SK-N-SH (cell line): ENCODE measurements at regions not wholly inside any gene's neighbourhood (a gene's known extent, or its start where the extent isn't known, plus 50 kb on each side); places are given as distances from the start of the nearest gene placed in this dataset.

Experiments
- CTCF ChIA-PET: fragments of 300-600, 350-600 bp; formaldehyde crosslinking; extraction: SDS; loops from one replicate; lab custom pipeline; 2021; lab: Yijun Ruan, JAX
- POLR2A ChIA-PET: fragments of 350-600 bp; sonication (Branson Sonifier 250); formaldehyde crosslinking; extraction: SDS; loops from one replicate; lab custom pipeline; 2020; ENCODE audit warnings: antibody characterized with exemption, inconsistent platforms; lab: Yijun Ruan, JAX
- DNase-seq: peaks from one replicate; pipeline ENCODE4 v3.0.0; 2012
- H2AFZ ChIP-seq: fragments of 200-600 bp; sonication (generic); 2 replicates; pipeline ENCODE4 v1.8.1; 2016; ENCODE audit warnings: antibody characterized with exemption, mild to moderate bottlenecking, low read depth
- H3F3A ChIP-seq: fragments of 200-600 bp; sonication (generic); replicated peaks from 2 replicates; pipeline ENCODE3; 2016; ENCODE audit warnings: antibody characterized with exemption, mild to moderate bottlenecking; ENCODE audit not compliant: insufficient read depth
- H3K27ac ChIP-seq, 2 experiments: fragments of 200-500 bp in 1 of 2; fragments of 200-600 bp in 1 of 2; sonication (Bioruptor generic) in 1 of 2; sonication (generic), shearing (Covaris generic) in 1 of 2; 2 replicates each; pipeline versions ENCODE4 v1.5.1 to v1.6.1; 2014 to 2016; ENCODE audit warnings: low read depth in 2 of 2, inconsistent platforms in 1 of 2, low read length in 1 of 2, mild to moderate bottlenecking in 1 of 2, mixed read lengths in 1 of 2
- H3K27me3 ChIP-seq: fragments of 200-600 bp; sonication (generic), shearing (Covaris generic); 2 replicates; pipeline ENCODE4 v1.6.1; 2016; ENCODE audit warnings: mixed run types; ENCODE audit not compliant: insufficient read depth
- H3K36me3 ChIP-seq, 2 experiments: fragments of 200-500 bp in 1 of 2; fragments of 200-600 bp in 1 of 2; sonication (Bioruptor generic) in 1 of 2; sonication (generic) in 1 of 2; replicated peaks in 1 of 2; 2 replicates each; pipeline versions ENCODE3 to v1.5.1; 2014 to 2016; ENCODE audit warnings: low read length in 1 of 2, mild to moderate bottlenecking in 1 of 2; ENCODE audit not compliant: insufficient read depth in 2 of 2, control insufficient read depth in 1 of 2
- H3K4me1 ChIP-seq, 2 experiments: fragments of 200-500 bp in 1 of 2; fragments of 200-600 bp in 1 of 2; sonication (Bioruptor generic) in 1 of 2; sonication (generic), shearing (Covaris generic) in 1 of 2; 2 replicates each; pipeline versions ENCODE4 v1.5.1 to v1.6.1; 2014 to 2016; ENCODE audit warnings: low read depth in 1 of 2, low read length in 1 of 2, mixed run types in 1 of 2; ENCODE audit not compliant: insufficient read depth in 2 of 2, control insufficient read depth in 1 of 2
- H3K4me2 ChIP-seq: fragments of 200-600 bp; sonication (generic), shearing (Covaris generic); 2 replicates; pipeline ENCODE4 v1.6.1; 2017; ENCODE audit warnings: mixed run types
- H3K4me3 ChIP-seq, 2 experiments: fragments of 200-500 bp in 1 of 2; fragments of 200-600 bp in 1 of 2; sonication (Bioruptor generic) in 1 of 2; sonication (generic), shearing (Covaris generic) in 1 of 2; 2 replicates each; pipeline versions ENCODE4 v1.5.1 to v1.8.1; 2014 to 2016; ENCODE audit warnings: low read depth in 2 of 2, inconsistent platforms in 1 of 2, low read length in 1 of 2, mild to moderate bottlenecking in 1 of 2, mixed read lengths in 1 of 2, moderate library complexity in 1 of 2
- H3K79me2 ChIP-seq: fragments of 200-600 bp; sonication (generic); 2 replicates; pipeline ENCODE4 v1.8.1; 2017; ENCODE audit warnings: mild to moderate bottlenecking; ENCODE audit not compliant: insufficient read depth
- H3K9ac ChIP-seq: fragments of 200-600 bp; sonication (generic); 2 replicates; pipeline ENCODE4 v1.6.1; 2017; ENCODE audit warnings: mixed run types
- H3K9me2 ChIP-seq: fragments of 200-600 bp; sonication (generic); 2 replicates; pipeline ENCODE4 v1.6.1; 2017; ENCODE audit warnings: mixed run types
- H3K9me3 ChIP-seq: fragments of 200-600 bp; sonication (generic); 2 replicates; pipeline ENCODE4 v1.6.1; 2017; ENCODE audit warnings: mixed run types, mild to moderate bottlenecking, moderate library complexity
- H4K20me1 ChIP-seq: fragments of 200-600 bp; sonication (generic); 2 replicates; pipeline ENCODE4 v1.6.1; 2017; ENCODE audit warnings: mild to moderate bottlenecking, mixed run types; ENCODE audit not compliant: insufficient read depth
- CHD2 ChIP-seq: fragments of 150-350 bp; IDR thresholded peaks from 2 replicates; pipeline ENCODE4 v1.6.1; 2018; ENCODE audit warnings: low read length; ENCODE audit not compliant: partially characterized antibody
- ELF1 ChIP-seq: IDR thresholded peaks from 2 replicates; pipeline ENCODE4 v1.4.0; 2012
- EZH2phosphoT487 ChIP-seq: fragments of 200-600 bp; sonication (generic); IDR thresholded peaks from 2 replicates; pipeline ENCODE4 v1.6.1; 2017; ENCODE audit warnings: low read depth, mixed run types, mild to moderate bottlenecking, antibody characterized with exemption, moderate library complexity, borderline replicate concordance
- FOSL2 ChIP-seq: IDR thresholded peaks from 2 replicates; pipeline ENCODE4 v1.4.0; 2012; ENCODE audit warnings: low read depth, mild to moderate bottlenecking, moderate library complexity, borderline replicate concordance
- FOXJ3 ChIP-seq: sonication (generic); formaldehyde crosslinking; IDR thresholded peaks from 2 replicates; pipeline ENCODE4 v1.5.1; 2020; ENCODE audit warnings: mild to moderate bottlenecking, missing genetic modification reagents
- FOXM1 ChIP-seq: IDR thresholded peaks from 2 replicates; pipeline ENCODE4 v1.4.0; 2012; ENCODE audit warnings: low read depth, mild to moderate bottlenecking
- GABPA ChIP-seq: IDR thresholded peaks from 2 replicates; pipeline ENCODE4 v1.4.0; 2012; ENCODE audit warnings: low read depth, mild to moderate bottlenecking
- GATA2 ChIP-seq: sonication (generic); formaldehyde crosslinking; IDR thresholded peaks from 2 replicates; pipeline ENCODE4 v1.5.0; 2020; ENCODE audit warnings: mild to moderate bottlenecking, missing genetic modification reagents
- IRF3 ChIP-seq: fragments of 150-350 bp; IDR thresholded peaks from 2 replicates; pipeline ENCODE4 v1.6.1; 2016; ENCODE audit warnings: mild to moderate bottlenecking, low read depth, low read length
- MAX ChIP-seq: IDR thresholded peaks from 2 replicates; pipeline ENCODE4 v1.4.0; 2012; ENCODE audit warnings: low read depth
- MXI1 ChIP-seq: IDR thresholded peaks from 2 replicates; pipeline ENCODE4 v1.6.1; 2012; ENCODE audit warnings: mild to moderate bottlenecking, low read depth, low read length, improper control_type of control experiment
- POLR2AphosphoS5 ChIP-seq: IDR thresholded peaks from 2 replicates; pipeline ENCODE4 v1.6.1; 2012; ENCODE audit warnings: low read depth, low read length
- RAD21 ChIP-seq: IDR thresholded peaks from 2 replicates; pipeline ENCODE4 v1.6.1; 2012; ENCODE audit warnings: mild to moderate bottlenecking, low read length
- RCOR1 ChIP-seq: fragments of 150-350 bp; IDR thresholded peaks from 2 replicates; pipeline ENCODE4 v1.6.1; 2017; ENCODE audit warnings: antibody characterized with exemption, low read length
- REST ChIP-seq: IDR thresholded peaks from 2 replicates; pipeline ENCODE4 v1.6.1; 2012; ENCODE audit warnings: mild to moderate bottlenecking, low read depth, low read length, moderate library complexity
- RXRA ChIP-seq: IDR thresholded peaks from 2 replicates; pipeline ENCODE4 v1.4.0; 2012; ENCODE audit warnings: low read depth, mild to moderate bottlenecking, borderline replicate concordance
- SMC3 ChIP-seq: IDR thresholded peaks from 2 replicates; pipeline ENCODE4 v1.6.1; 2012; ENCODE audit warnings: low read depth, low read length, improper control_type of control experiment
- TAF1 ChIP-seq: IDR thresholded peaks from 2 replicates; pipeline ENCODE4 v1.6.1; 2012; ENCODE audit warnings: low read depth, mild to moderate bottlenecking, low read length, moderate library complexity, borderline replicate concordance
- TCF12 ChIP-seq: IDR thresholded peaks from 2 replicates; pipeline ENCODE4 v1.4.0; 2012
- WGBS: methylation state at CpG from one replicate; pipeline ENCODE4 v1.1.6; 2017; ENCODE audit warnings: low lambda C conversion rate; 5-methylcytosine and 5-hydroxymethylcytosine counted together

- H3F3A ChIP-seq, result no peaks in the 10 kb centered on the region
- no peaks in the 10 kb centered on the region for H3K36me3 ChIP-seq
- no peaks in the 10 kb centered on the region for H3K79me2 ChIP-seq
- no peak overlapping the region for H2AFZ ChIP-seq
- no peak overlapping the region for H3K4me3 ChIP-seq
- H3K4me2 ChIP-seq, result no peak overlapping the region
- 25% methylated on average over 3 of the region's 3 CpGs for WGBS
- H3K9me2 ChIP-seq, result no peaks in the 10 kb centered on the region
- no peaks in the 10 kb centered on the region for H3K27me3 ChIP-seq
- DNase-seq, result no peak
- no peaks in the 10 kb centered on the region for H3K4me1 ChIP-seq
- ChIA-PET CTCF (interaction anchor here (0.6 kb wide), 1 partner anchor 214 kb away, joined by 3 read pairs; no protein-coding TSS in a partner anchor), POLR2A (no interaction called here)
- TF ChIP-seq EZH2phosphoT487 (no peak), ELF1 (no peak), FOXM1 (no peak), REST (no peak), TAF1 (no peak), CHD2 (no peak), MXI1 (no peak), SMC3 (no peak), MAX (no peak), RAD21 (no peak), RXRA (no peak), GATA2 (no peak), FOSL2 (no peak), IRF3 (no peak), POLR2AphosphoS5 (no peak), FOXJ3 (CRISPR knock-in tag) (no peak), RCOR1 (no peak), GABPA (no peak), TCF12 (no peak)
- H3K9ac ChIP-seq, result no peak overlapping the region
- no peaks in the 10 kb centered on the region for H3K9me3 ChIP-seq
- H4K20me1 ChIP-seq, result no peaks in the 10 kb centered on the region
- no peak overlapping the region for H3K27ac ChIP-seq
These were observed 55.2 kb upstream of the RBM24 start for GRCh38 chr6:17225767-17226630.
